ENCODE measurements at regions not wholly inside any gene's neighbourhood (a gene's known extent, or its start where the extent isn't known, plus 50 kb on each side); places are given as distances from the start of the nearest gene placed in this dataset.

DNA sequence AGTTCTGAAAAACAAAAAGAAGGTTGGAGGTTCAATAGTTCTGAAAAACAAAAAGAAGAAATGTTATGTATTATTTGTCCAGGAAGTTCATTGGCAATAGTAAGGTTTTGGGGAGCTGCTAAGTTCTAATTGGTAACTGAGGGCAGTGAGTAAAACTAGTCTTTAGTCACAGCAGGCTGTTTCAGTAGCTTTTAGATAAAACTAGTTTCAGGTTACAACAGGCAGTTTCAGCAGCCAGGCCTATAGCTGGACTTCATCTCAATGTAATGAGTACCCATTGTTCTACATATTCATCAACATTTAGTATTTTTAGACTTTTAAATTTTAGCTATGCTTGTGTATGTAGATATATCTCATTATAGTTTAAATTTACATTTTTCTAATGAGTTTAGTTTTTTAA lies 639.3 kb downstream of the TOX3 start:
- Histone ChIP-seq H3K9ac (ENCODE audit: low read length) (no peak overlapping the region), H3K36me3 (ENCODE audit: control insufficient read depth in 1 of 2, insufficient read depth in 2 of 2, low read length in 2 of 2) (no peaks in the 10 kb centered on the region), H3K27me3 (ENCODE audit: insufficient read depth, low read length) (no peaks in the 10 kb centered on the region), H3K79me2 (ENCODE audit: insufficient read depth, low read length) (no peaks in the 10 kb centered on the region), H3K9me3 (ENCODE audit: control insufficient read depth in 1 of 2, insufficient read depth in 1 of 2, low read depth in 1 of 2, low read length in 2 of 2) (peaks cover 3 to 23% of the 10 kb centered on the region in 2 experiments; a peak in 3 of 4 replicates), H3K27ac (ENCODE audit: low read depth, low read length) (no peak overlapping the region), H3K4me2 (ENCODE audit: low read length) (no peak overlapping the region), H4K20me1 (ENCODE audit: insufficient read depth) (no peaks in the 10 kb centered on the region), H3K9me2 (ENCODE audit: insufficient read depth) (no peaks in the 10 kb centered on the region), H3K4me3 (replicated peaks in 1 of 2; ENCODE audit: low read depth in 1 of 2, low read length in 2 of 2) (no peak overlapping the region), H2AFZ (ENCODE audit: low read depth, low read length, poor library complexity, severe bottlenecking) (no peak overlapping the region), H3K4me1 (ENCODE audit: control insufficient read depth in 1 of 2, insufficient read depth in 2 of 2, low read length in 2 of 2) (no peaks in the 10 kb centered on the region)
- intact Hi-C loops (cut with micrococcal nuclease) = no loop called here
- DNase-seq (ENCODE audit: low read depth, low spot score) = no peak
- ATAC-seq = no peak
- CTCF ChIA-PET = no interaction called here
- POLR2A ChIA-PET = no interaction called here
- BruUV-seq (replicated peaks) = no TSS peak
- RAD21 ChIA-PET (ENCODE audit: low non-redundant PET in 1 of 2, low total read pairs in 2 of 2, uncharacterized antibody in 2 of 2, unreplicated experiment in 2 of 2) = no interaction called here
- TF ChIP-seq JUND (IDR thresholded peaks at IDR 0.05) (no peak), ATF3 (IDR thresholded peaks at IDR 0.05) (no peak), MAX (IDR thresholded peaks at IDR 0.05) (no peak), CEBPB (IDR thresholded peaks at IDR 0.05; ENCODE audit: low read depth) (no peak), EZH2 (IDR thresholded peaks at IDR 0.05) (no peak)

DNA sequence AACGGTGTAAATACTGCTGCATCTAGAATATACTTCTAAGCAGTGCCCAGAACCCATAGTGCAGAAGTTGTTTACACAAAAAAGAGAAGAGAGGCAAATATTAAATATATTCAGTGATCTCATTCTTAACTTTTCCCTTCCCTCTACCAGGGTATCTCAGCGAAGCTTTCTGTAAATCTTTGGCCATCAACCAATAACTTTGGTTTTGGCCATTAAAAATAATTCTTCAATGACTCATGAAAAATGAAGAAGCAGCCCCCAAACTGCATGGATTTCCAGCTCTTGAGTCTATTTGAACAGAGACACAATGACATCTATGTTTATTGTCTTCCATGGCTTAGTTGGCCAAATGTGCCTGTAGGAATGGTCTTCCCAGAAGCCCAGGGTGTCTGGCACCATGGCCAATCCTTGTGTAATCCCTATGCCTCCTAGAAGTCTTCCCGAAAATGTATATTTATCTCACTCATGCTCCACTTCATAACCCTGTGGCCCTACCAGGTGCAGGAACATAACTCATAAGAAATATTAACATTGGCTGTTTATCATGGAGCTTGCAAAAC lies 646.6 kb downstream of the TOX3 start:
- no peaks in the 10 kb centered on the region for H4K20me1 ChIP-seq (ENCODE audit: insufficient read depth)
- H3K27ac ChIP-seq (ENCODE audit: low read depth, low read length) = no peak overlapping the region
- no peaks in the 10 kb centered on the region for H3K27me3 ChIP-seq (ENCODE audit: insufficient read depth, low read length)
- TF ChIP-seq SIN3A (IDR thresholded peaks at IDR 0.05; ENCODE audit: low read depth) (no peak), EZH2phosphoT487 (IDR thresholded peaks at IDR 0.05; ENCODE audit: borderline replicate concordance) (no peak), REST (IDR thresholded peaks at IDR 0.05; ENCODE audit: low read depth) (no peak), ATF3 (IDR thresholded peaks at IDR 0.05) (no peak), SP1 (IDR thresholded peaks at IDR 0.05; ENCODE audit: low read depth) (no peak), EGR1 (IDR thresholded peaks at IDR 0.05; ENCODE audit: low read depth) (no peak), YY1 (IDR thresholded peaks at IDR 0.05; ENCODE audit: extremely low read depth, insufficient replicate concordance, low read depth, low read length) (no peak), FOSL1 (IDR thresholded peaks at IDR 0.05; ENCODE audit: low read depth) (no peak), MAX (IDR thresholded peaks at IDR 0.05) (no peak), RAD21 (IDR thresholded peaks at IDR 0.05; ENCODE audit: low read depth) (no peak), JUND (IDR thresholded peaks at IDR 0.05) (no peak), SRF (IDR thresholded peaks at IDR 0.05; ENCODE audit: low read depth) (no peak), POLR2AphosphoS5 (IDR thresholded peaks at IDR 0.05; ENCODE audit: low read depth, low read length) (no peak)
- DNase-seq (ENCODE audit: low read depth, low spot score) (no peak), ATAC-seq (no peak)
- ChIA-PET RAD21 (ENCODE audit: low non-redundant PET in 1 of 2, low total read pairs in 2 of 2, uncharacterized antibody in 2 of 2, unreplicated experiment in 2 of 2) (no interaction called here), CTCF (no interaction called here), POLR2A (no interaction called here)
- no peak overlapping the region for H3K4me3 ChIP-seq (replicated peaks in 1 of 2; ENCODE audit: low read depth in 1 of 2, low read length in 2 of 2)
- no peak overlapping the region for H3K9ac ChIP-seq (ENCODE audit: low read length)
- H3K4me1 ChIP-seq (ENCODE audit: control insufficient read depth in 1 of 2, insufficient read depth in 2 of 2, low read length in 2 of 2) = no peaks in the 10 kb centered on the region
- H2AFZ ChIP-seq (ENCODE audit: low read depth, low read length, poor library complexity, severe bottlenecking) = no peak overlapping the region
- H3K79me2 ChIP-seq (ENCODE audit: insufficient read depth, low read length) = no peaks in the 10 kb centered on the region
- intact Hi-C loops (cut with micrococcal nuclease) = no loop called here
- no peak overlapping the region for H3K4me2 ChIP-seq (ENCODE audit: low read length)
- BruUV-seq (replicated peaks) = no TSS peak
- H3K9me2 ChIP-seq (ENCODE audit: insufficient read depth) = no peaks in the 10 kb centered on the region
- no peaks in the 10 kb centered on the region for H3K36me3 ChIP-seq (ENCODE audit: control insufficient read depth in 1 of 2, insufficient read depth in 2 of 2, low read length in 2 of 2)
- H3K9me3 ChIP-seq (ENCODE audit: control insufficient read depth in 1 of 2, insufficient read depth in 1 of 2, low read depth in 1 of 2, low read length in 2 of 2) = peaks cover 6 to 31% of the 10 kb centered on the region in 2 experiments; a peak in 2 of 4 replicates
